Vagina (tissue), 2 donors: ENCODE measurements at regions not wholly inside any gene's neighbourhood (a gene's known extent, or its start where the extent isn't known, plus 50 kb on each side); places are given as distances from the start of the nearest gene placed in this dataset.

Experiments
- POLR2A ChIP-seq, 2 donors: fragments of 450-650 bp; IDR thresholded peaks; one replicate each; pipeline ENCODE4 v1.6.1; 2017; ENCODE audit warnings: antibody characterized with exemption in 2 of 2, mild to moderate bottlenecking in 2 of 2, moderate library complexity in 2 of 2
- TF ChIP-seq, protein P1 (sequence below), 3 experiments: fragments of 450-650 bp in 2 of 3; fragments of 200-600 bp in 1 of 3; sonication (generic) in 1 of 3; IDR thresholded peaks; one replicate each; pipeline ENCODE4 v1.5.1; 2017 to 2019; ENCODE audit warnings: antibody characterized with exemption in 3 of 3, mild to moderate bottlenecking in 2 of 3, moderate library complexity in 2 of 3

DNA sequence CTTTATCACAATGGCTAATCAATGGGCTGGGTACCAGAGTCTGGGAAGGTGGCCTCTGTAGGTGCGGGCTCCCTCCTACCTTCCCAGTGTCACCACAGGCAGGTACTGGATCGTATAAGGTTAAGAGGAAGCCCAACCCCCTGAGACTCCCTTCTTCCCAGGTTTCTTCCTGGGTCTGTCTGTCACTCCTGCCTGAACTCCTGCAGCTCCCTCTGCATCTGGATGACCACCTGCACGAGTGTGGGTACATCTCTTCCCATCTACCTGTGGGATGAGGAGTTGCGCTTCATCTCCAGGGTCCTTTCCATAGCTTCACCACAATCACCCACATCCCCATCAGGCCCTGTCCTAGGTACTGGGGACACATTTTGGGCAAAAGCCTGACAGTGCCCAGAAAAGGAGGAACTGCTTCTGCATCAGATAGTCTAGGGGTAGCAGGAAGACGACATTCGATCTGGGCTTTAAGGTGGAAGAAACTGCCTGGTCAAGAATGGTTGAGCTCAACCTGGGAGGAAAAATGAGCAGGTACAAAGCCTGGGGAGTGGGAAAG, 112.2 kb upstream of the ALDH1B1 start:
- TF ChIP-seq, protein P1, sequence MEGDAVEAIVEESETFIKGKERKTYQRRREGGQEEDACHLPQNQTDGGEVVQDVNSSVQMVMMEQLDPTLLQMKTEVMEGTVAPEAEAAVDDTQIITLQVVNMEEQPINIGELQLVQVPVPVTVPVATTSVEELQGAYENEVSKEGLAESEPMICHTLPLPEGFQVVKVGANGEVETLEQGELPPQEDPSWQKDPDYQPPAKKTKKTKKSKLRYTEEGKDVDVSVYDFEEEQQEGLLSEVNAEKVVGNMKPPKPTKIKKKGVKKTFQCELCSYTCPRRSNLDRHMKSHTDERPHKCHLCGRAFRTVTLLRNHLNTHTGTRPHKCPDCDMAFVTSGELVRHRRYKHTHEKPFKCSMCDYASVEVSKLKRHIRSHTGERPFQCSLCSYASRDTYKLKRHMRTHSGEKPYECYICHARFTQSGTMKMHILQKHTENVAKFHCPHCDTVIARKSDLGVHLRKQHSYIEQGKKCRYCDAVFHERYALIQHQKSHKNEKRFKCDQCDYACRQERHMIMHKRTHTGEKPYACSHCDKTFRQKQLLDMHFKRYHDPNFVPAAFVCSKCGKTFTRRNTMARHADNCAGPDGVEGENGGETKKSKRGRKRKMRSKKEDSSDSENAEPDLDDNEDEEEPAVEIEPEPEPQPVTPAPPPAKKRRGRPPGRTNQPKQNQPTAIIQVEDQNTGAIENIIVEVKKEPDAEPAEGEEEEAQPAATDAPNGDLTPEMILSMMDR (IDR thresholded peaks at IDR 0.05), result no peak
- TF ChIP-seq POLR2A (IDR thresholded peaks at IDR 0.05), result no peak
